Stimulated activated CD4-positive, alpha-beta T cell treated with anti-CD3 and anti-CD28 coated beads, Interleukin-4, amount 100 ng/mL, for 4 hours (primary cell): ENCODE measurements at regions not wholly inside any gene's neighbourhood (a gene's known extent, or its start where the extent isn't known, plus 50 kb on each side); places are given as distances from the start of the nearest gene placed in this dataset.
"Not testable (repeated sequence)": the region's sequence is repeated elsewhere in the genome, so short reads cannot be mapped to it uniquely, and the experiment has no call there.

Source experiments
- DNase-seq, 2 experiments: peaks; one replicate each; pipeline ENCODE4 v3.0.0-alpha.2; 2020

DNA sequence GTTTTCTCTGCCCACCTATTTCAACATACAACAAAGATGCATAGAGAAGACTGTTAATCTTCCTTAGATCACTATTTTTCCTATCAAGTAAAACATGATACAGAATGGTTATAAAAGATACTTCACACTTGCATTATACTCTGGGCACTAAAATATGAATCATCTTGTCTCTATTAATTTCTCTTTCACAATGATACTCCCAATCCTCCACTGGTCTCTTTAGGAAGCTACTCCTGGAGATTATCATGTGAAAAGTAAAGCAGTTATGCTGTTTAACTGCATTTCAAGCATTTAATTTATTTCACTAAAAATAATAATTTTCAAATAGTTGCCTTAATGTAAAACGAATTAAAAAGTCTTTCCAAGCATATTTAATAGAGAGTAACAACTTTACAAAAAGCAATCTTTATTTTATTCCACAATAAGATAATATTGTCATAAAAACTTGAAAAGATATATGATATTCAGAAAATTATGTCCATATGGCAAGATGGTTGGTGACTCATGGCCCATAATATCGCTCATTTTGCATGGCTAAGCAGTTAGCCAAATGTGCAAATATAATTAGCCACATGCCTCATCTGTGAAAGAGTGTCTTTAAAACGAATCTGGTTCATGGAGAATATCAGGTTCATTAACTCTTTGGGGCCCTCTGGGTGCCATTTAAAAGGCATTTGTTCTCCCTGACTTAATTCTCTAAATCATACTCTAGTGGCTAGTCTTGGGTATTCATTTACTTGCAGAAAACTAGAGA, 1569.0 kb upstream of the B3GALT2 start:
- no peak for DNase-seq

DNA sequence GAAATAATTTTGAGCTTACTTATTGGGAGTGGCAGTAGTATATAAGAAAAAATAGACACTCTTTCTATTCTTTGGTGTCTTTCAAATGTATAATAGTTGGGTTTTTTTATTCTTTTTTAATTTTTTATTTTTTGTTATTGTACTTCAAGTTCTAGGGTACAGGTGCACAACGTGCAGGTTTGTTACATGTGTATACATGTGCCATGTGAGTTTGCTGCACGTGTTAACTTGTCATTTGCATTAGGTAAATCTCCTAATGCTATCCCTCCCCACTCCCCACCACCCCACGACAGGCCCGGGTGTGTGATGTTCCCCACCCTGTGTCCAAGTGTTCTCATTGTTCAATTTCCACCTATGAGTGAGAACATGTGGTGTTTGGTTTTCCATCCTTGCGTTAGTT, 1552.4 kb upstream of the B3GALT2 start:
- DNase-seq: not testable (repeated sequence)

DNA sequence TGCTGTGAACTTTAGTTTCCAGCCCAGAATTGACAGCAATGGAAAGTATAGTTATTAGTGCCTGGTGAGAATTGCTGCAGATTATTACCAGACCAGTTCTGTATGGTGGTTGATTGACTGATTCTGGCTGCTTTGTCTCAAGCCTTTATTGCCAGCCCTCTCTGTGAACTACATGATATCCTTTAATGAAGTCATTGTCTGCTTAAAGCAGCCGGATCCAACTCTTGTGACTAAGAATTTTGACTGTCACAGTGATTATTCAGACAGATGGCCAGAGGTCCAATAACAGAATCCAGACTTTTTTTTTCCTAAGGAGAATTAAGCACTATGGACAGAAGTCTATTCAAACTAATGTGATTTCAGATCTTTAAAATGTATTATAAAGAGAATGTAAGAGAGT, 1548.6 kb upstream of the B3GALT2 start:
- no peak for DNase-seq

DNA sequence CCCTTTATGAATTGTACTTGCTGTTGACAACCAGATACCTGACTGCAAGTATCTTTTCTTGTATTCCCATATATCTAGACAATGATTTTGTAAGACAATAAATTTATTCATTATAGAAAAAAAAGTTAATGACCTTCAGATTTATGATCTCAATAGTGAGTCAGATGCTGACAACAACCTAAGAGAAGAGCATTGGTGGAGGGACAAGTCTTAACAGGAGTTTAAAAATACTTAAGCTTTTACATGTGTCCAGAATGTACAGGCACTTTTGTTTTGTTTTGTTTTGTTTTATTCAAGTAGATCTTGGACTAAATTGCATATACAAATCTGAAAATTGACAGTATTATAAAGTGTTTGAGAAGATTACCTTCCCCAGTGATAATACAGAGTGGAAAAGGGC, 1544.6 kb upstream of the B3GALT2 start:
- no peak for DNase-seq

DNA sequence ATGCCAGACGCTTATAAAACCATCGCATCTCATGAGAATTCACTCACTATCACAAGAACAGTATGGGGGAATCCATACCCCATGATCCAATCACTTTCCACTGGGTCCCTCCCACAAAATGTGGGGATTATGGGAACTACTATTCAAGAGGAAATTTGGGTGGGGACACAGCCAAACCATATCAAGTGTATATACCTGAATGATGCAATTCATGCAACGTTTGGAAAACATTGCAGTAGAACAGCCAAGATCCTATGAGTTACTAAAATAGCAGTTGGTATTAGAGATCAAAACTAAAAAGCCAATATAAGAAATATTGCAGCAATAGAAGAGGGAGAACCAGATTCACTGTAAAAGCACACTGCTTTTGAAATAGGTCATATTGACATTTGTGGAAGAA, 1543.9 kb upstream of the B3GALT2 start:
- no peak for DNase-seq

DNA sequence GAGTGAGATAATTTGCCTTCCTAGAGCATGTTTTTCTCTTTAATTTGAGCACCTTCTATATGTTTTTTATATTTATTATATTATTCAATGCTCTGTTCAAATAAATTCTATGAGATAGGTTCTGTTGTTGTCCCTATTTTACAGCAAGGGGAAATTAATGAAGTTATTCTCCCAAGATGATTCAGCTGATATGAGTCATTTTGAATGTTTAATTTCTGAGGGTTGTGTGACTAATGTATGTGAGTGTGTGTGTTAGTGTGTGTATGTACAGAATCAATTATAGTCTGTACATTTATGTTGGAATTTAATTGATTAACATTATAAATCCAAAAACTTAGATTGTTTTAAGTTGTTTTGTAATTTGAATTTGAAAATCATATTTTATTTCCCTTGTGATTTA, 1536.7 kb upstream of the B3GALT2 start:
- DNase-seq: no peak

DNA sequence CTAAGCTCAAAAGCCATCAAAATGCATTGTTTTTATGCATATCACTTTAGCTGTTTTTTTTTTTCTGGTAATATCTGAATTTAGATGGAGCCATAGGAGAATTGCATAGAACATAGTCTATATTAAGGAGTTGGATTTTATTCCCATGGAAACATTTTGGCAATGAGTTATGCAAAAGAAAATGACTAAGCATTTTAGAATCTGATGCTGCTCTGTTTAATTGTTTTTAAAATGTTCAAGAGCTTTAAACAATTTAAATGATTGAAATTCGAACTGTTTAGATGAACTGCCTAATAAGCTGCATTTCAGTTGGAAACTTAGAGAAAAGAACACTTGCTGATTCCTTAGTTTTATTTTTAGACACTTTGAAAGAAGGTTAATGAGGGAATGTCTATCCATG, 1531.5 kb upstream of the B3GALT2 start:
- no peak for DNase-seq

DNA sequence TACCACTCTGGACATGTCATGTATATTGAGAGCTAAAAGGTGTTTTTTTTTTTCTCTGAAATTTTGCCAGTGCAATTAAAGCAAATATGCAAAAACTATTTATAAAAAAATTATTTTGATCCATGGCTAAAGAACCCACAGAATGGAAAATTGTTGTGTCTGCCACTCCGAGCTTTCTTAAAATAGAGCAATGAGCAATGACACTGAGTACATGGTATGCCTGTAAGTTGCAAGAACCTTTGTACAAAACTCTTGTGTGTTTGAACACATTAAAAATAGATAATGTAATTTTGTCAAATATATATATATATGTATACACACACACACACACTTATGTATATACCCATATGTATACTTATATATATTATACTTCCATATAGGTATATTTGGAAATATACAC, 1530.9 kb upstream of the B3GALT2 start:
- no peak for DNase-seq

DNA sequence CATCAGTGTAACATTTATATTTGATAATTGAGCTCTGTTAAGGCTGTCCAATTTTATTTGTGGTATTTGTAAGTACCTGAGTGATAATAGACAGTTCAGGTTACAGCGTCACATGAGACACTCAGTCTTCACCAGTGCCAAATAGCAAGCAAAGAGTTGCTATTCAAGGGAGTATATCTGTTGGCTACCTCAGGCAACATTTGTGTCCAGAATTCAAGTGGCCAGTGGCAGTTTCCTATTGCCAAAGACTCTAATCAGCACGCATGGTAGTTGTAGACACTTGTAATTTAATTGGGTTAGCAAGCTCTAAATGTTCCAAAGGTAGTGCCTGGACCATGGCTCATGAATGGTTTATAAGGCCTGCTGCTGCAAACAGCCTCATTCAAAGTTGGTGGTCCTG, 1524.3 kb upstream of the B3GALT2 start:
- DNase-seq: no peak

DNA sequence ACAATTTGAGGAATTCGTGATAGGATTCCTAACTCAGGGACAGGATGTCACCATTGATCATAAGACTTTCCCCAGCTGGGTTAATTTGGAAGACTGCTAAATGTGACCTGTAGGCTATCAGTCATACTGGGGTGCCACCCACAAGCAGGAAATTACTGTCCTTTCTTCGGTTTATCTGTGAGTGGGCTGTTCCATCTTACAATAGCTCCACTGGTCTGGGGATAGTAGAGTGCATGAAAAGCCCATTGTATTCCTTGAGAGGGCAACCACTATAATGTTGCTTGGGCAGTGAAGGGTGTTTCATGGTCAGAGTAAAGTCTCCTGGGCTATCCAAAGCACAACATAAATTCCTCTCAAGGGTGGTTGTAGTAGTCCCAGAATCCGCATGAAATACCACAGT, 1523.0 kb upstream of the B3GALT2 start:
- DNase-seq: no peak

DNA sequence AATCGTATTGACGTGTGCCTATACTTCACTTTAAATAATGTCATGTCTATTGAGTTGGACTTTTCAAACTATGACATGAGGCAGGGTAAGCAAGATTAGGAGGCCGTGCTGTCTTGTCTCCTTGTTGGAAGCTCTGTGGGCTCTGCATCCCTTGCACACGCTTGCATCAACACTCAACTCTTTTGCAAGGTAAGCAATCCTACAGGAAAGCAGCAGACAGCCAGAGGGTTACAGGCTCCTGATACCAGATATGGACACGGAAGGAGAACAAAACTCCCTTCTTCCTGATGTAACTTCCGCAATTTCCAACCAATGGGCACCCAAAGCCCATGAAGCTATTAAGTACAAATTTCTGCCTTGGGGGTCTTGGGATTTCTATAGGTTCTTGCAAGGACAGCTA, 1520.7 kb upstream of the B3GALT2 start:
- no peak for DNase-seq

DNA sequence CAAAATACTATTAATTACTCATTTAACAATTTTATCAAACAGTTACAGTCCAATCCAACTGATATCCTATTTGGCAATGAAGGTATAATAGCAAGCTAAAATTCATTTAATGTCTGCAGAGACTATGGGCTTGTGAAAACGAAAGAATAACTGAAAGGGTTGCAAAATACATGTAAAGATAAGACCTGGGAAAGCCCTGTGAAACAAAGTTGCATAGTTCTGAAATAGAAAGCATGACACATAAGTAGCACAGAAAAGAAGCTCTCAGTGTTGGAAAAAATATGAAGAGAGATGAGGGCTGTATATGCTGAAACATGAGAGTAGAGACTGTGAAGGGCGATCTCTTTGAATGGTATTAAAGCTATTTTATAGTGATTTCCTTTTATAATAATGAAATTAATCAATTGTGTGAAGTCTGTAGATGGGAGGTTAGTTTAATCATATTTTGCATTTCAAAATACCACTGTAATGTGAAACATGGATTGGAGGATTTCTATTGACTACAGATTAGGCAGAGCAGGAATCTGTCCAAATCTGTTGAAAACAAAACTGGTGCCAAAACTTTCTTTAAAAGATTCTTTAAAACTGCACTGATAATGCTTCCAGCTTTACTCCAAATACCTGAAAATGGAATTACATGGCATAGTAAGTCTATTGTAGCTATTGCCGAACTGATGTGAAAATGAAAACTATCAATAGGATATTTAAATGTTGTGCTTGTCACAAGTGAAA, 1518.9 kb upstream of the B3GALT2 start:
- DNase-seq: no peak

DNA sequence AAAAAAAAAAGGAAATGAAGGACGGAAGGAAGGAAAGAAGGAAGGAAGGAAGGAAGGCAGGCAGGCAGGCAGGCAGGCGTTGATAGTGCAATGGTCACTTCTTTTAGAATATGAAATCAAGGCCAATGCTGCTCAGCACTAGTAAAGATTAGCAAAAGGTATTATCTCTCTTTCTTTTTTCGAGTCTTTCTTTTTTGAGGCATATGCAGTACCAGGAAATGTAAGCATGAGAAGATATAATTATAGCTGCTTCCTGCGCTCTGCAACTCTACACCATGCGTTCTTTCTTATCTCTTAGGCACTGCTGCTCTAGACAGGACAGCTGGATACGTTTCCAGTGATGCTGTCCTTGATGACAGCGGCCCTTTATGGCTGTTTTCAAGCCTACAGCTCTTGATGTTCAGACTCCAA, 1512.5 kb upstream of the B3GALT2 start:
- DNase-seq: no peak

DNA sequence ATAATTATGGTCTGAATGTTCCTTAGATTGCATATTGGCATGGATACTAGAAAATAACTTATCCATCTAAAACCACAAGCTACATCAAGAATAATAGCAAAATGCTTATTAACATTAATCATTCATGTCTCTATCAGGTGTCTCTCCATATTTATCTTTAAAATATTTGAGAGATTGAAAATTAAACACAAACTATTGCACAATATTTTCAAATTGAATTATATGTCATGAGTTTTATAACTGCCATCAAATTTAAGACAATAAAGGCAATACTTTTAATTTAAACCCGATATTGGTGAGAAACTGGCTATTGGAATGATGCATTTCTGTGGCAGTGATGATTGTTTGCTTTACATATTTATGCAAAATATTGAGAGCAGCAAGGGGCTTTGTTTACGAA, 1506.8 kb upstream of the B3GALT2 start:
- no peak for DNase-seq

DNA sequence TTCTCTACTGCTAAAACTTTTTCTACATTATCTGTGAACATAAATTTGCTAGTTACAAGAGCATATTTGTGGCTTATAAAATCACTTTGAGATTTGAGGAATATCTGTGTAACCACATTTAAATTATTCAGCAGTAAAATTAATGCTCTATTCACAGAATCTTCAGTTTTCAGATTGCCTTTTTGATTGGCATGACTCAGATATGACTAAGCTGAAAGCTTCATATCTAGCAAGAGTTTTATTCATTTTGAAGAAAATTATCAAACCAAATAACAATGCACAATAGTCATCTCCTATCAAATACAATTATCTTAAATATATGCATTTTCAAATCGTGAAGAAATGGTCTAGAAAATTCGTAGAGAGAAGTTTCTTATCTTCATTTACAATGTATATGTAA, 1498.2 kb upstream of the B3GALT2 start:
- DNase-seq: no peak

DNA sequence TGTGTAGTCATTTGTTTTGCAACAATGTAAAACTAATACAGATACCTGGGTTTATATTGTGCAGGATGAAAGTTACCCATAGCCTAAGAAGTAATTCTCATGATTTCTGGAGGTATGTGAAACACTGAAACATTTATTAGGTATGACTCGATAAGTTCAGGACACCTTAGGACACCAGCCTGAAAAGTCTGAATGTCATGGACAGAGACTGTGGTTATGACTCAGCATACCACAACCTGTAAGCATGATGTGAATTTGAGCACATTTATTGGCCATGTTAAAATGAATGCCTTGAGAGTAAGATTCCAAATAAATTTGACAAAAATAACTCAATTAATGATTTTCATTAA, 1471.7 kb upstream of the B3GALT2 start:
- no peak for DNase-seq

DNA sequence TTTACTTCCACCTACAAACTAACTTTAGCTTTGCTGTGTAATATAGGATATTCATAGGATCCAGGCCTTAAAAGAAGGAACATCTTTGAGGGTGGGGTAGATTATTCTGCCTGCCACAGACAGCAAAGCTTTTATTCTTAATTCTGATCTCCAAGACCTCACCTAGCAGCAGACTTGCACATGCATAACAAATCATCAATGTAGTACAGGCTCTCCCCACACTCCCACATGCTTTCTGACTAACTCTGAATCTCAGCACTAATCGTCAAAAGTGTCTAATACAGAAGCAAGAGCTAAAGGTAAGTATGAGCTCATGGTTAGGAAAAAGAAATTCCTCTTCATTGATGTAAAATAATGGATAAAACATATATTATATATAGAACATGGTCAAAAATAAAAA, 1468.5 kb upstream of the B3GALT2 start:
- no peak for DNase-seq

DNA sequence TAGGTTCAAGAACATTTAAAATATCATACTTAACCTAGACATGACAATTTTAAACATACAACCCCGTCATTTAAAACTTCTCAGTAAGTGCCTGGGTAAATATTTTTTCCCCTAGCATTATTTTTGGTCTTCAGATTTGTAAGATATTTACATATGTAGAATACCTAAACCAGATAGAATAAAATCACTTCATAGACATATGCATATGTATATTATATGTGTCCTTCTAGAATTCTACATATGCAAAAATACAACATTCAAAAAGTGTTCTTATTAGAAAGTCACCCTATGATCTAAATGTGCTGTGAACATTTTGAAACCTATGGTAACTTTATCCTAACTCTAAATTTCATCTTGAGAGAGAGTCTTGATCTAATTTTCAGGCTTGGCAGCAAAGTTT, 1467.0 kb upstream of the B3GALT2 start:
- no peak for DNase-seq

DNA sequence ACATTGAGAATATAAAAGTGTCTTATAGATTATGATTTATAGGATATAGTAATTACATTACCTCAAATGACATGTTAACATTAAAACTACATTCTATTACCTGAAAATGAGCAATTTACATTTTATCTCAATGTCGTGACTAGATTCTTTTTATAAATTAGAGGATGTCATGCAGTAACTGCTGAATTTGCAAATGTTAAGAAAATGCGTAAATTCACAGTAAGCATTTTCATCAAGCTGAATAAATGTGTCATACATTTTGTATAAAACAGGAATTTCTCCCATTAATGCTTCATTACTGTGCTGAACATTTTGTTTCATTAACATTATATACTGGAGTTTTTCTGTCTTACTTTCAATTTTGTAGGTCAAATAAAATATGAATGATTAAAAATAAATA, 1460.7 kb upstream of the B3GALT2 start:
- no peak for DNase-seq

DNA sequence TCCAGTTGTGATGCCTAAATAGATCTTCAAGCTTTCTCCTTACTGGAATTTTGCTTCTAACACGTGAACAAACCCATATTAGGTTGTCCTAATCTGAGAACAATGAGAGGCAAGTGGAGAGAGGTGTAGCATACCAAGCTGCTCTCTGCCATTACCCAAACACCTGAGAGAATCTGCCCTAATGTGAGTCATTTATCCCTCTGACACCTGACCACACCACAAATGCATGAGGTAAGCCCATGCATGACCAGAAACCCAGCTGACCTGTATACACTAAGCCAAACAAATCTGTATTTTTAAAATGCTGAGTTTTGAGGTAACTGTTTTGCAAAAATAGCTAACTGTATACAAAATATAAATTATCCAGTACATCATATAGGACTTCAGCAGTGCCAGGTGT, 1458.1 kb upstream of the B3GALT2 start:
- no peak for DNase-seq

DNA sequence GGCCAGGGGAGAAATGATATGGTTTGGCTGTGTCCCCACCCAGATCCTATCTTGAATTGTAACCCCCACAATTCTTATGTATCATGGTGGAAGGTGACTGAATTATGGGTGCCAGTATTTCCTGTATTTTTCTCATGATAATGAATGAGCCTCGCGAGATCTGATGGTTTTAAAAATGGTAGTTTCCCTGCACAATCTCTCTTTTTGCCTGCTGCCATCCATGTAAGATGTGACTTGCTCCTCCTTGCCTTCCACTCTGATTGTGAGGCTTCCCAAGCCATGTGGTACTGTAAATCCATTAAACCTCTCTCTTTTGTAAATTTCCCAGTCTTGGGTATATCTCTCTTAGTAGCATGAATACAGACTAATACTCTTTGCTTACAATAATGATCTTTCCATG, 1453.9 kb upstream of the B3GALT2 start:
- DNase-seq: no peak

DNA sequence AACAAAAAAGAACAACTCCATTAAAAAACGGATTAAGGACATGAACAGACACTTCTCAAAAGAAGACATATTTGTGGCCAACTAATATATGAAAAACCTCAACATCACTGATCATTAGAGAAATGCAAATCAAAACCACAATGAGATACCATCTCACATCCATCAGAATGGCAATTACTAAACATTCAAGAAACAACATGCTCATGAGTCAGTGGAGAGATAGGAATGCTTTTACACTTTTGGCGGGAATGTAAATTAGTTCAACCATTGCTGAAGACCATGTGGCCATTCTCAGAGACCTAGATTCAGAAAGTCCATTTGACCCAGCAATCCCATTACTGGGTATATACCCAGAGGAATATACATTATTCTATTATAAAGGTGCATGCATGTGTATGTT, 1442.6 kb upstream of the B3GALT2 start:
- DNase-seq: no peak

DNA sequence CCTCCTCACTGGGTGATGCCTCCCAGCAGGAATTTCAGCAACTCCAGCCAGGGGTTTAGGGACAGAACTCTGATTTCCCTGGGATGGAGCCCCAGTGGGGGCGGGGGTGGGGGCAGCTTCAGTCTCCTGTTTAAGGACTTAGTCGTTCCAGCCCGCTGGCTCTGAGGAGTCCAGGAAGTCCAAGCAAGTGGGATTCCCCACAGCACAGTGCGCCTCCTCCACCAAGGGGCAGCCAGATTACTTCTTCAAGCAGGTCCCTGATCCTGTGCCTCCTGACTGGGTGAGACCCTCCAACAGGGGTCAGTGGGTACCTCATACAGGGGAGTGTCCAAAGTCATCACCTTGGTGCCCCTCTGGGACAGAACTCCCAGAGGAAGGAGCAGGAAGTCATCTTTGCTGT, 1438.4 kb upstream of the B3GALT2 start:
- no peak for DNase-seq

DNA sequence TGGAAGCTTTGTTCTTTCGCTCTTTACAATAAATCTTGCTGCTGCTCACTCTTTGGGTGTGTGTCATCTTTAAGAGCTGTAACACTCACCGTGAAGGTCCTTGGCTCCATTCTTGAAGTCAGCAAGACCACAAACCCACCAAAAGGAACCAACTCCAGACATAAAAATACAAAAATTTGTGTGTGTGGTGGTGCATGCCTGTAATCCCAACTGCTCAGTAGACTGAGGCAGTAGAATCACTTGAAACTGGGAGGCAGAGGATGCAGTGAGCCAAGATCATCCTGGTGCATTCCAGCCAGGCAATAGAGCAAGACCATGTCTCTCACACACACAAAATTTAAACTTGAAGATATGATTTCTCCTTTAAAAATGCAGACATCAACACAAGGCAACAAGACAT, 1431.7 kb upstream of the B3GALT2 start:
- no peak for DNase-seq

DNA sequence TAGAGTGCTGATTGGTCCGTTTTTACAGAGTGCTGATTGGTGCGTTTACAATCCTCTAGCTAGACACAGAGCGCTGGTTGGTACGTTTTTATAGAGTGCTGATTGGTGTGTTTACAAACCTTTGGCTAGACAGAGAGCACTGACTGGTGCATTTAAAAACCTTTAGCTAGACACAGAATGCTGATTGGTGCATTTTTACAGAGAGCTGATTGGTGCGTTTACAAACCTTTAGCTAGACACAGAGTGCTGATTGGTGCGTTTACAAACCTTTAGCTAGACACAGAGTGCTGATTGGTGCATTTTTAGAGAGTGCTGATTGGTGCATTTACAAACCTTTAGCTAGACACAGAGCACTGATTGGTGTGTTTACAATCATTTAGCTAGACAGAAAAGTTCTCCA, 1430.9 kb upstream of the B3GALT2 start:
- DNase-seq: not testable (repeated sequence)
